GM12878 (cell line): ENCODE measurements at regions not wholly inside any gene's neighbourhood (a gene's known extent, or its start where the extent isn't known, plus 50 kb on each side); places are given as distances from the start of the nearest gene placed in this dataset.

Experiments used
- ATAC-seq: fragments of 200-7000 bp; cut with Tn5 transposase; 3 replicates; pipeline ENCODE4 v1.9.1; 2020; ENCODE audit warnings: mild to moderate bottlenecking, moderate library complexity
- BruUV-seq: library from RNA; stranded (reverse); fragments of 400-500 nt; replicated peaks from 2 replicates; lab custom pipeline; 2021; lab: Mats Ljungman, UMichigan
- CTCF ChIA-PET: fragments of 300-600 bp; sonication (Branson Sonifier 250); formaldehyde crosslinking; extraction: SDS; loops from one replicate; lab custom pipeline; 2021; ENCODE audit warnings: inconsistent platforms; lab: Yijun Ruan, JAX
- POLR2A ChIA-PET: fragments of 350-600 bp; formaldehyde crosslinking; extraction: SDS; loops from one replicate; lab custom pipeline; 2021; ENCODE audit warnings: inconsistent platforms; lab: Charles Lee
- RAD21 ChIA-PET: fragments of 300-600 bp; sonication (Branson Sonifier 250); formaldehyde crosslinking; loops from one replicate; lab custom pipeline; 2023; ENCODE audit warnings: antibody characterized with exemption; ENCODE audit not compliant: unreplicated experiment; lab: Charles Lee
- SMC1A ChIA-PET: fragments of 300-600 bp; sonication (Branson Sonifier 250); formaldehyde crosslinking; loops from one replicate; lab custom pipeline; 2023; ENCODE audit not compliant: unreplicated experiment, uncharacterized antibody; lab: Charles Lee
- DNase-seq: peaks from one replicate; pipeline ENCODE4 v3.0.0-alpha.2; 2011; ENCODE audit warnings: low read depth, low spot score
- FAIRE-seq: peaks from 3 replicates; lab custom pipeline; 2011; peaks lifted over from hg19 to GRCh38; lab: Jason Lieb, UNC
- H2AFZ ChIP-seq: 2 replicates; pipeline ENCODE4 v1.6.0; 2011; ENCODE audit warnings: low read depth, low read length, control low read depth; ENCODE audit not compliant: control insufficient read depth
- H3K27ac ChIP-seq: 2 replicates; pipeline ENCODE4 v1.5.1; 2011; ENCODE audit warnings: control low read depth; ENCODE audit not compliant: control insufficient read depth, insufficient read depth
- H3K27me3 ChIP-seq, 2 experiments: replicated peaks in 1 of 2; 2 replicates each; pipeline versions ENCODE4 v1.6.0 to v1.6.1; 2011; ENCODE audit warnings: low read length in 1 of 2; ENCODE audit not compliant: control insufficient read depth in 2 of 2, insufficient read depth in 2 of 2
- H3K36me3 ChIP-seq, 2 experiments: 2 replicates each; pipeline ENCODE4 v1.5.1; 2011; ENCODE audit warnings: low read length in 1 of 2; ENCODE audit not compliant: control insufficient read depth in 2 of 2, insufficient read depth in 2 of 2
- H3K4me1 ChIP-seq: 2 replicates; pipeline ENCODE4 v1.6.1; 2011; ENCODE audit warnings: mild to moderate bottlenecking, low read length, moderate library complexity, mixed read lengths; ENCODE audit not compliant: control insufficient read depth, insufficient read depth
- H3K4me2 ChIP-seq: 2 replicates; pipeline ENCODE4 v1.6.0; 2011; ENCODE audit warnings: control low read depth; ENCODE audit not compliant: control insufficient read depth, insufficient read depth
- H3K4me3 ChIP-seq: fragments of 200-600 bp; sonication (generic); 2 replicates; pipeline ENCODE4 v1.5.1; 2016
- H3K79me2 ChIP-seq: 2 replicates; pipeline ENCODE4 v1.6.0; 2011; ENCODE audit warnings: low read length; ENCODE audit not compliant: control insufficient read depth, insufficient read depth
- H3K9ac ChIP-seq: 2 replicates; pipeline ENCODE4 v1.8.0; 2011; ENCODE audit warnings: low read length, control low read depth, mixed read lengths; ENCODE audit not compliant: control insufficient read depth, insufficient read depth
- H3K9me3 ChIP-seq: replicated peaks from 3 replicates; pipeline ENCODE4 v1.5.1; 2011; ENCODE audit warnings: mild to moderate bottlenecking, low read length; ENCODE audit not compliant: control insufficient read depth, insufficient read depth
- H4K20me1 ChIP-seq: 2 replicates; pipeline ENCODE4 v1.6.0; 2011; ENCODE audit not compliant: control insufficient read depth, insufficient read depth
- BRCA1 ChIP-seq: IDR thresholded peaks from 2 replicates; pipeline ENCODE4 v1.6.1; 2011; ENCODE audit warnings: low read depth, low read length, improper control_type of control experiment
- CHD1 ChIP-seq: IDR thresholded peaks from 2 replicates; pipeline ENCODE4 v1.6.1; 2012; ENCODE audit warnings: low read depth, low read length, improper control_type of control experiment
- EGR1 ChIP-seq, 2 experiments: IDR thresholded peaks; 1 replicate in 1 of 2; 2 replicates in 1 of 2; pipeline ENCODE4 v1.6.1; 2011 to 2012; ENCODE audit warnings: low read depth in 2 of 2, low read length in 2 of 2, borderline replicate concordance in 1 of 2, mild to moderate bottlenecking in 1 of 2, moderate library complexity in 1 of 2
- IKZF2 ChIP-seq, 2 experiments: fragments of 450-650 bp; IDR thresholded peaks; 2 replicates each; pipeline ENCODE4 v1.6.1; 2017; ENCODE audit warnings: mild to moderate bottlenecking in 2 of 2, moderate library complexity in 2 of 2
- MYC ChIP-seq: IDR thresholded peaks from 2 replicates; pipeline ENCODE4 v1.6.1; 2011; ENCODE audit warnings: mild to moderate bottlenecking, low read length, moderate library complexity, inconsistent platforms; ENCODE audit not compliant: insufficient read depth, insufficient replicate concordance, insufficient read length, severe bottlenecking
- NFYB ChIP-seq: IDR thresholded peaks from 2 replicates; pipeline ENCODE4 v1.6.1; 2011; ENCODE audit warnings: low read depth, mild to moderate bottlenecking, low read length, improper control_type of control experiment, moderate library complexity; ENCODE audit not compliant: insufficient read depth
- PAX5 ChIP-seq: IDR thresholded peaks from 2 replicates; pipeline ENCODE4 v1.6.1; 2011; ENCODE audit warnings: low read depth, low read length, borderline replicate concordance
- PML ChIP-seq: IDR thresholded peaks from 2 replicates; pipeline ENCODE4 v1.6.1; 2012; ENCODE audit warnings: low read length, inconsistent platforms
- RB1 ChIP-seq: fragments of 450-650 bp; formaldehyde crosslinking; IDR thresholded peaks from 2 replicates; pipeline ENCODE4 v1.6.1; 2017; ENCODE audit warnings: mild to moderate bottlenecking, borderline replicate concordance
- RELA ChIP-seq: fragments of 450-650 bp; IDR thresholded peaks from 2 replicates; pipeline ENCODE4 v1.8.0; 2014; ENCODE audit warnings: borderline replicate concordance; ENCODE audit not compliant: partially characterized antibody
- SMARCA5 ChIP-seq: fragments of 450-650 bp; IDR thresholded peaks from 2 replicates; pipeline ENCODE4 v1.6.1; 2017; ENCODE audit warnings: mild to moderate bottlenecking
- SUZ12 ChIP-seq: fragments of 200-600 bp; sonication (generic); IDR thresholded peaks from one replicate; pipeline ENCODE4 v1.6.1; 2018; ENCODE audit warnings: antibody characterized with exemption, mild to moderate bottlenecking; ENCODE audit not compliant: unreplicated experiment
- YY1 ChIP-seq: IDR thresholded peaks from 2 replicates; pipeline ENCODE4 v1.6.1; 2011; ENCODE audit warnings: low read depth, mild to moderate bottlenecking, low read length
- WGBS: methylation state at CpG from one replicate; pipeline ENCODE4 v1.1.6; 2016; ENCODE audit warnings: low lambda C conversion rate; ENCODE audit not compliant: insufficient replicate concordance, insufficient coverage; ENCODE audit errors: missing lambda C conversion rate; 5-methylcytosine and 5-hydroxymethylcytosine counted together
- in situ Hi-C: fragments of 300-500 bp; cut with MboI; formaldehyde crosslinking; loops from 9 replicates; pipeline ENCODE4 v1.14.3; 2018; ENCODE audit warnings: mixed read lengths
- intact Hi-C: fragments of 100-400 bp; cut with micrococcal nuclease; formaldehyde crosslinking; loops from one replicate; pipeline ENCODE4 v1.14.2; 2022; ENCODE audit not compliant: unreplicated experiment
- TF ChIP-seq, protein P1 (sequence below): IDR thresholded peaks from 2 replicates; pipeline ENCODE4 v1.6.1; 2012; ENCODE audit warnings: low read depth, low read length, improper control_type of control experiment
- TF ChIP-seq, protein P2 (sequence below): IDR thresholded peaks from 2 replicates; pipeline ENCODE4 v1.6.1; 2012; ENCODE audit warnings: low read depth, low read length, improper control_type of control experiment

DNA sequence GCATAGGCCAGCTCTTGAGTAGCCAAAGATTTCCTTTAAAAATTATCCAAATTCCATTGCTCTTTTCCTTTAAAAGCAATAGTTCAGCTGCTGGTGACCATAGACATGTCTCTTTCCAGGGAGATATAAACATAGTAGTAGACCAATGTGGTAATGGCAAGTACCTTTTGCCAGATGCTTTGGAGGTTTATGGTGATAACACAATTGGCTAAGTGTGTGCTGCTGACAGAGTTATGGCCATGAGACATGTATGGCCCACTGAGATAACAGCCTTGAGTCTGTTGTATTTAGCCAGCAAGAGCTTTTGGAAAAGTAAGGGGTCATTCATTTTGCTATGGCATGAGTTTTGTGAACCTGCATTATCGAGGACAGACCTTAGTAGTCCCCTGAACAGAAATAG is 1146.8 kb downstream of the TUSC7 start:
- H3K36me3 ChIP-seq: no peaks in the 10 kb centered on the region
- no peak for TF ChIP-seq RB1
- TF ChIP-seq BRCA1: no peak
- TF ChIP-seq SUZ12: no peak
- TF ChIP-seq EGR1 (IDR thresholded peaks at IDR 0.05; ENCODE audit: borderline replicate concordance in 1 of 2, low read depth in 2 of 2, low read length in 2 of 2): no peak
- no peak for TF ChIP-seq RELA
- no peak for TF ChIP-seq CHD1
- no peak for TF ChIP-seq YY1
- TF ChIP-seq, protein P1, sequence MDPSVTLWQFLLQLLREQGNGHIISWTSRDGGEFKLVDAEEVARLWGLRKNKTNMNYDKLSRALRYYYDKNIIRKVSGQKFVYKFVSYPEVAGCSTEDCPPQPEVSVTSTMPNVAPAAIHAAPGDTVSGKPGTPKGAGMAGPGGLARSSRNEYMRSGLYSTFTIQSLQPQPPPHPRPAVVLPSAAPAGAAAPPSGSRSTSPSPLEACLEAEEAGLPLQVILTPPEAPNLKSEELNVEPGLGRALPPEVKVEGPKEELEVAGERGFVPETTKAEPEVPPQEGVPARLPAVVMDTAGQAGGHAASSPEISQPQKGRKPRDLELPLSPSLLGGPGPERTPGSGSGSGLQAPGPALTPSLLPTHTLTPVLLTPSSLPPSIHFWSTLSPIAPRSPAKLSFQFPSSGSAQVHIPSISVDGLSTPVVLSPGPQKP: no peak
- TF ChIP-seq MYC: no peak
- TF ChIP-seq IKZF2 (IDR thresholded peaks at IDR 0.05): no peak
- no peak for TF ChIP-seq SMARCA5
- TF ChIP-seq PAX5: no peak
- no peak for TF ChIP-seq PML
- no peak for TF ChIP-seq NFYB
- TF ChIP-seq, protein P2, sequence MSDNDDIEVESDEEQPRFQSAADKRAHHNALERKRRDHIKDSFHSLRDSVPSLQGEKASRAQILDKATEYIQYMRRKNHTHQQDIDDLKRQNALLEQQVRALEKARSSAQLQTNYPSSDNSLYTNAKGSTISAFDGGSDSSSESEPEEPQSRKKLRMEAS: no peak
- H3K79me2 ChIP-seq: no peaks in the 10 kb centered on the region
- no peak overlapping the region for H3K27ac ChIP-seq
- POLR2A ChIA-PET: no interaction called here
- no peaks in the 10 kb centered on the region for H3K4me1 ChIP-seq
- H3K9ac ChIP-seq: no peak overlapping the region
- CTCF ChIA-PET: no interaction called here
- intact Hi-C loops (no loop called here), in situ Hi-C loops (no loop called here)
- RAD21 ChIA-PET: no interaction called here
- no peak overlapping the region for H3K4me3 ChIP-seq
- DNase-seq (no peak), FAIRE-seq (no peak), ATAC-seq (no peak)
- H3K9me3 ChIP-seq: no peaks in the 10 kb centered on the region
- SMC1A ChIA-PET: no interaction called here
- 0% methylated on average over 1 of the region's 1 CpG for WGBS
- no peaks in the 10 kb centered on the region for H3K27me3 ChIP-seq
- no peak overlapping the region for H3K4me2 ChIP-seq
- no peaks in the 10 kb centered on the region for H4K20me1 ChIP-seq
- no TSS peak for BruUV-seq
- no peak overlapping the region for H2AFZ ChIP-seq
